ENCODE measurements at regions not wholly inside any gene's neighbourhood (a gene's known extent, or its start where the extent isn't known, plus 50 kb on each side); places are given as distances from the start of the nearest gene placed in this dataset. TPM values are rescaled to one million over a fixed set of nuclear protein-coding genes. Genes with fewer than 3 reads are reported as not detected.

GRCh38 chr20:39092733-39093410 is 130.7 kb downstream of the DHX35 start:
- DNase-seq (ENCODE audit: low spot score in 2 of 2) (no peak), FAIRE-seq (no peak)

DNA sequence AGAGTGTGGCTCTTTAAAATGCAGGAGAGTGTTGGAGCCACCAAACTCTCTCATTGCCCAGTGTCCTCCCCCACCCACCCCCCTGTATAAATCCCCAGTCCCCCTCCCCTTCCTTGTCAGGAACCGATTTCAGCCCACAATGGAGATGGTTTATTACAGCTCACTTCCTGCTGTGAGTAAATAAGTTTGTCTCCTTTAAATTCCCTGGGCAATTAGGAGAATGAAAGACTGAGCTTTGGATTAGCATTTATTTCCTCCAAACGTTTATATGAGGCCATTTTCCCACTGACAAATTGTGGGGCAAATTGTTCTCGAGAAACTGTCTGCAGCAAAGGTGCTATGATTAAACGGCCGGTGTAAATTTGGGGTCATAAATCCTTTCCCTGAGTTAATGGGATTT is 128.8 kb downstream of the DHX35 start:
- no peak for DNase-seq (ENCODE audit: low spot score in 2 of 2)
- FAIRE-seq = no peak

GRCh38 chr20:39089797-39090196 is 127.7 kb downstream of the DHX35 start:
- no peak for DNase-seq (ENCODE audit: low spot score in 2 of 2)
- FAIRE-seq = no peak

Small RNAs in the stretch of these regions (small RNA-seq; reads per million reads assigned to genes)
- not detected for gene RN7SL680P
